ENCODE measurements at regions not wholly inside any gene's neighbourhood (a gene's known extent, or its start where the extent isn't known, plus 50 kb on each side); places are given as distances from the start of the nearest gene placed in this dataset.

GRCh38 chr12:63294327-63294632 is 143.3 kb upstream of the AVPR1A start:
- Histone ChIP-seq H3K4me1 (peaks cover 0 to 6% (median 0%) of the 10 kb centered on the region in 12 donors), H3K27me3 (no peaks in the 10 kb centered on the region), H3K27ac (no peak overlapping the region), H3K4me3 (no peak overlapping the region), H3K9me3 (no peaks in the 10 kb centered on the region), H3K36me3 (no peaks in the 10 kb centered on the region)
- intact Hi-C loops (cut with DNase I), result no loop called here
- no peak for ATAC-seq
- 35 to 58% (median 47%) methylated on average over 1 of the region's 1 CpG for WGBS, 4 donors
- no peak for DNase-seq
- TF ChIP-seq, protein P1, sequence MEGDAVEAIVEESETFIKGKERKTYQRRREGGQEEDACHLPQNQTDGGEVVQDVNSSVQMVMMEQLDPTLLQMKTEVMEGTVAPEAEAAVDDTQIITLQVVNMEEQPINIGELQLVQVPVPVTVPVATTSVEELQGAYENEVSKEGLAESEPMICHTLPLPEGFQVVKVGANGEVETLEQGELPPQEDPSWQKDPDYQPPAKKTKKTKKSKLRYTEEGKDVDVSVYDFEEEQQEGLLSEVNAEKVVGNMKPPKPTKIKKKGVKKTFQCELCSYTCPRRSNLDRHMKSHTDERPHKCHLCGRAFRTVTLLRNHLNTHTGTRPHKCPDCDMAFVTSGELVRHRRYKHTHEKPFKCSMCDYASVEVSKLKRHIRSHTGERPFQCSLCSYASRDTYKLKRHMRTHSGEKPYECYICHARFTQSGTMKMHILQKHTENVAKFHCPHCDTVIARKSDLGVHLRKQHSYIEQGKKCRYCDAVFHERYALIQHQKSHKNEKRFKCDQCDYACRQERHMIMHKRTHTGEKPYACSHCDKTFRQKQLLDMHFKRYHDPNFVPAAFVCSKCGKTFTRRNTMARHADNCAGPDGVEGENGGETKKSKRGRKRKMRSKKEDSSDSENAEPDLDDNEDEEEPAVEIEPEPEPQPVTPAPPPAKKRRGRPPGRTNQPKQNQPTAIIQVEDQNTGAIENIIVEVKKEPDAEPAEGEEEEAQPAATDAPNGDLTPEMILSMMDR (IDR thresholded peaks at IDR 0.05), result no peak
- no peak for TF ChIP-seq POLR2A (IDR thresholded peaks at IDR 0.05)

DNA sequence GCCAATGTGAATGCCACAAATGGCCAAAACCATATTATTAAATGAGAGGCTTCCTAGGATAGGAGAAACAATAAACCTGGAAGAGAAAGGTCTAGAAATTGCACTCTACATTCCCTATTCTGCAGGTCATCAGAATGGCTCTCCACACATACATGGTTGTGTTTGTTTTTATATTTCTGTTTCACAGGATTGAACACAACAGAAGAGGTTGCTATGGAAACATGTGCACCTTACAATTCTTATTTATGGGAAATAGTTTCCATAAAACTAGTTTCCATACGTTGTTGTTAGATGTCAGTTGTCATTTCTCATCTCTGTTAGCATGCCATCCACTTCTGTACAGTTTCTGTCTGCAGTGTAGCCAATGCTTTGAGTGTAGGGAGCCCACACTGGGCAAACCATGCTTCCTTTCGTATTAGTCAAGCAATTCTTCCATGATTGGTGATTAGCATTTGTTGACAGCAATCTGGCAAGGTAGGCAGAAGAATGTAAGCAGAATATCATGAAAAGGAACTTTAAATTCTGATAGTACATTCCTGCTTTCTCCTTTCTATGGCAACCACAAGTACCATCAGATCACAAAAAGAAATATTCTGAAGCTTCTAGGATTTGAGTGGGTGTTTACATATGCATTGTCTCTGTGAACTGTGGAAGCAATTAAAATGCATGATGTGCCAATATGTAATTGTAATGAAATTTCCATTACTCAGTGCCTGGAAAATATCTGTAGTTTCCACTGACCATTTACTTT is 141.6 kb upstream of the AVPR1A start:
- WGBS, 4 donors, result 51 to 64% (median 56%) methylated on average over 2 of the region's 2 CpGs
- Histone ChIP-seq H3K27ac (no peak overlapping the region), H3K4me1 (peaks cover 0 to 6% (median 0%) of the 10 kb centered on the region in 12 donors), H3K36me3 (no peaks in the 10 kb centered on the region), H3K9me3 (no peaks in the 10 kb centered on the region), H3K4me3 (no peak overlapping the region), H3K27me3 (no peaks in the 10 kb centered on the region)
- intact Hi-C loops (cut with DNase I), result no loop called here
- DNase-seq, result no peak
- ATAC-seq, result no peak
- no peak for TF ChIP-seq POLR2A (IDR thresholded peaks at IDR 0.05)
- TF ChIP-seq, protein P1 (IDR thresholded peaks at IDR 0.05), result no peak

DNA sequence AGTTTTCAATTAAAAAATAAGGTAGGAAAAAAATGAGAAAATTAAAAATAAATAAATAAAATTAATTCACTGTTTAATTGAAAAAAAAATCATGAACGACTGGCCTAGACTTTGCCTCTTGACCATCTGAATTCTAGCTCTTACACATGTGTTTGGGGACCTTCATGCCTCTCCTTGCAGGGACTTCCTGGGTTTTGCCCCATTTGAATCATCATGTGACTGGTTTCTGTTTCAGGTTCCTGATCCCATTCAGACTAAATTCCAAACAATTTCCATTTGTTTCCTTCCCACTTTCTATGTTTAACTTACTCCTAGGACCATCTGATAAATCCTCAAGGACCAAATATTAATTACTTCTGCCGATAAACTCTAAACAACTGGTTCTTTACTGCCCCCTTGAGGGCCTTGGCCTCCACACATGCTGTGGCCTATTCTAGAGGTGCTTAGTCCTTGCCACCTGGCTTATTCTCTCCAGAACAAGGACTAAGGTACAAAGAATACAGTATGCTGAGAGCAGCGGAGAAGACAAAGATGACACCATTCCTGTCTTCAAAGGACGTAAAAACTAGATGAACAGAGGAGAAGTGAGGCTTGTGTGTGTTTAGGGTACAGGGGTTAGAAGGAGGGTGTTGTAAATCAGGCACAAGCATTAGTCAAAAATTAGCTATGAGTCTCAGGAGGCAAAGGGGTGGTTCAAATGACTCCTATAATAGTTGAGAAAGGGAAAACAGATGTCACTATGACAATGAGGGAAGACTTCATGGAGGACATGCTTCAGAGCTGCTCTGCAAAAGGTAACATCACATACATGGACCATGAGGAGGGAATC is 125.8 kb upstream of the AVPR1A start:
- no peak overlapping the region for H3K4me3 ChIP-seq
- intact Hi-C loops (cut with DNase I), result no loop called here
- ATAC-seq (no peak), DNase-seq (no peak)
- WGBS, 4 donors, result 43 to 56% (median 46%) methylated on average over 4 of the region's 4 CpGs
- H3K27ac ChIP-seq, result no peak overlapping the region
- TF ChIP-seq, protein P1 (IDR thresholded peaks at IDR 0.05), result peak; percentile 24 to 61 (median 44)
- no peak for TF ChIP-seq POLR2A (IDR thresholded peaks at IDR 0.05)
- H3K9me3 ChIP-seq, result peaks cover 0 to 4% (median 0%) of the 10 kb centered on the region in 12 donors
- no peaks in the 10 kb centered on the region for H3K36me3 ChIP-seq
- H3K4me1 ChIP-seq, result no peaks in the 10 kb centered on the region
- no peaks in the 10 kb centered on the region for H3K27me3 ChIP-seq

- Histone ChIP-seq H3K4me3 (no peak overlapping the region), H3K27me3 (no peaks in the 10 kb centered on the region), H3K9me3 (peaks cover 0 to 38% (median 15%) of the 10 kb centered on the region in 12 donors), H3K36me3 (no peaks in the 10 kb centered on the region), H3K27ac (no peak overlapping the region), H3K4me1 (no peaks in the 10 kb centered on the region)
- 84 to 92% (median 90%) methylated on average over 1 of the region's 1 CpG for WGBS, 4 donors
- TF ChIP-seq, protein P1 (IDR thresholded peaks at IDR 0.05), result no peak
- intact Hi-C loops (cut with DNase I), result no loop called here
- DNase-seq (no peak), ATAC-seq (no peak)
Measured at GRCh38 chr12:63266988-63267387, 116.0 kb upstream of the AVPR1A start.
